WTC11 (cell line): ENCODE measurements at regions not wholly inside any gene's neighbourhood (a gene's known extent, or its start where the extent isn't known, plus 50 kb on each side); places are given as distances from the start of the nearest gene placed in this dataset.

Experiments
- ATAC-seq: fragments of 200-7000 bp; cut with Tn5 transposase; 2 replicates; pipeline ENCODE4 v1.10.0; 2021; ENCODE audit warnings: mild to moderate bottlenecking, moderate library complexity
- CTCF ChIA-PET: fragments of 300-600 bp; sonication (Branson Sonifier 250); formaldehyde crosslinking; loops from one replicate; lab custom pipeline; 2021; ENCODE audit warnings: antibody characterized with exemption; lab: Charles Lee
- POLR2A ChIA-PET: fragments of 350-600 bp; sonication (Branson Sonifier 250); formaldehyde crosslinking; loops from one replicate; lab custom pipeline; 2021; ENCODE audit warnings: antibody characterized with exemption; lab: Charles Lee
- DNase-seq: peaks from one replicate; pipeline ENCODE4 v3.0.0; 2021; ENCODE audit warnings: low spot score
- H3K27ac Mint-ChIP-seq: 2 replicates; pipeline ENCODE4 v1.8.0; 2021; ENCODE audit warnings: mixed read lengths
- H3K27me3 Mint-ChIP-seq: 2 replicates; pipeline ENCODE4 v1.8.0; 2021; ENCODE audit warnings: low read depth, mild to moderate bottlenecking, moderate library complexity, mixed read lengths
- H3K36me3 Mint-ChIP-seq: 2 replicates; pipeline ENCODE4 v1.8.0; 2021; ENCODE audit warnings: mixed read lengths
- H3K4me1 Mint-ChIP-seq: 2 replicates; pipeline ENCODE4 v1.8.0; 2022; ENCODE audit warnings: mixed read lengths
- H3K4me3 Mint-ChIP-seq: 2 replicates; pipeline ENCODE4 v1.8.0; 2021; ENCODE audit warnings: mild to moderate bottlenecking, moderate library complexity, mixed read lengths
- H3K9me3 Mint-ChIP-seq: 2 replicates; pipeline ENCODE4 v1.8.0; 2021; ENCODE audit warnings: mixed read lengths
- AFF4 ChIP-seq: sonication (generic); formaldehyde crosslinking; IDR thresholded peaks from 2 replicates; pipeline ENCODE4 v1.8.1; 2023; ENCODE audit warnings: mild to moderate bottlenecking, missing genetic modification reagents, borderline replicate concordance
- AR ChIP-seq: fragments of 250-450 bp; sonication (Bioruptor Pico); IDR thresholded peaks from 2 replicates; pipeline ENCODE4 v1.9.0; 2021; ENCODE audit warnings: mild to moderate bottlenecking
- ATF2 ChIP-seq: sonication (generic); formaldehyde crosslinking; IDR thresholded peaks from 2 replicates; pipeline ENCODE4 v1.8.1; 2022; ENCODE audit warnings: low read depth, missing genetic modification reagents, borderline replicate concordance
- ATF3 ChIP-seq: sonication (generic); formaldehyde crosslinking; conservative IDR thresholded peaks from 2 replicates; pipeline ENCODE4 v1.8.1; 2022; ENCODE audit warnings: mild to moderate bottlenecking, missing genetic modification reagents
- FOXK1 ChIP-seq: sonication (generic); formaldehyde crosslinking; IDR thresholded peaks from 2 replicates; pipeline ENCODE4 v1.8.0; 2022; ENCODE audit warnings: mild to moderate bottlenecking, moderate library complexity, missing genetic modification reagents
- FOXP1 ChIP-seq: sonication (generic); formaldehyde crosslinking; IDR thresholded peaks from 2 replicates; pipeline ENCODE4 v1.8.0; 2022; ENCODE audit warnings: missing genetic modification reagents, mild to moderate bottlenecking, moderate library complexity, borderline replicate concordance
- JUN ChIP-seq: sonication (generic); formaldehyde crosslinking; IDR thresholded peaks from 2 replicates; pipeline ENCODE4 v1.8.0; 2023; ENCODE audit warnings: mild to moderate bottlenecking, missing genetic modification reagents
- MLX ChIP-seq: sonication (generic); formaldehyde crosslinking; IDR thresholded peaks from 2 replicates; pipeline ENCODE4 v1.8.1; 2023; ENCODE audit warnings: mild to moderate bottlenecking, missing genetic modification reagents, moderate library complexity
- MYBL2 ChIP-seq: sonication (generic); formaldehyde crosslinking; IDR thresholded peaks from 2 replicates; pipeline ENCODE4 v1.8.1; 2023; ENCODE audit warnings: mild to moderate bottlenecking, moderate library complexity, missing genetic modification reagents
- NR1H2 ChIP-seq: sonication (generic); formaldehyde crosslinking; IDR thresholded peaks from 2 replicates; pipeline ENCODE4 v1.9.0; 2021; ENCODE audit warnings: mild to moderate bottlenecking, moderate library complexity, missing genetic modification reagents
- PRRX2 ChIP-seq: fragments of 250-450 bp; sonication (Bioruptor Pico); IDR thresholded peaks from 2 replicates; pipeline ENCODE4 v1.8.0; 2021; ENCODE audit warnings: mild to moderate bottlenecking
- SMAD3 ChIP-seq: sonication (generic); formaldehyde crosslinking; IDR thresholded peaks from 2 replicates; pipeline ENCODE4 v1.8.0; 2022; ENCODE audit warnings: missing genetic modification reagents, mild to moderate bottlenecking, borderline replicate concordance
- SMAD4 ChIP-seq: sonication (generic); formaldehyde crosslinking; IDR thresholded peaks from 2 replicates; pipeline ENCODE4 v1.8.0; 2022; ENCODE audit warnings: mild to moderate bottlenecking, missing genetic modification reagents
- USF1 ChIP-seq: sonication (generic); formaldehyde crosslinking; IDR thresholded peaks from 2 replicates; pipeline ENCODE4 v1.8.0; 2022; ENCODE audit warnings: mild to moderate bottlenecking, missing genetic modification reagents
- USF2 ChIP-seq: sonication (generic); formaldehyde crosslinking; IDR thresholded peaks from 2 replicates; pipeline ENCODE4 v1.8.1; 2023; ENCODE audit warnings: mild to moderate bottlenecking, missing genetic modification reagents, moderate library complexity
- ZBTB21 ChIP-seq: sonication (generic); formaldehyde crosslinking; IDR thresholded peaks from 2 replicates; pipeline ENCODE4 v1.8.1; 2023; ENCODE audit warnings: mild to moderate bottlenecking, missing genetic modification reagents, borderline replicate concordance
- ZNF138 ChIP-seq: sonication (generic); formaldehyde crosslinking; conservative IDR thresholded peaks from 2 replicates; pipeline ENCODE4 v1.8.1; 2022; ENCODE audit warnings: mild to moderate bottlenecking, moderate library complexity, missing genetic modification reagents
- ZNF232 ChIP-seq: sonication (generic); formaldehyde crosslinking; IDR thresholded peaks from 2 replicates; pipeline ENCODE4 v1.8.0; 2022; ENCODE audit warnings: mild to moderate bottlenecking, missing genetic modification reagents
- ZNF263 ChIP-seq: sonication (generic); formaldehyde crosslinking; IDR thresholded peaks from 2 replicates; pipeline ENCODE4 v1.8.1; 2022; ENCODE audit warnings: low read depth, mild to moderate bottlenecking, moderate library complexity, missing genetic modification reagents
- ZNF396 ChIP-seq: fragments of 250-450 bp; sonication (Bioruptor Pico); IDR thresholded peaks from 2 replicates; pipeline ENCODE4 v1.8.0; 2021; ENCODE audit warnings: mild to moderate bottlenecking, moderate library complexity, borderline replicate concordance
- ZNF416 ChIP-seq: fragments of 250-450 bp; sonication (Bioruptor Pico); IDR thresholded peaks from 2 replicates; pipeline ENCODE4 v1.9.0; 2021; ENCODE audit warnings: mild to moderate bottlenecking, inconsistent platforms
- ZNF423 ChIP-seq: fragments of 250-450 bp; sonication (Bioruptor Pico); IDR thresholded peaks from 2 replicates; pipeline ENCODE4 v2.1.2; 2022; ENCODE audit warnings: mild to moderate bottlenecking, moderate library complexity
- ZSCAN18 ChIP-seq: fragments of 250-450 bp; sonication (Bioruptor Pico); IDR thresholded peaks from 2 replicates; pipeline ENCODE4 v2.1.2; 2022; ENCODE audit warnings: mild to moderate bottlenecking, moderate library complexity

GRCh38 chr16:55264949-55265348 is 59.1 kb upstream of the IRX6 start:
- CTCF ChIA-PET: interaction anchor here (1.0 kb wide), 1 partner anchor 230 kb away, joined by 3 read pairs; no protein-coding TSS in a partner anchor
- Mint-ChIP-seq H3K36me3 (no peaks in the 10 kb centered on the region), H3K27ac (no peak overlapping the region), H3K4me3 (no peak overlapping the region), H3K27me3 (peaks cover 5% of the 10 kb centered on the region; the same call in 1 of the 2 replicates), H3K4me1 (peaks cover 2% of the 10 kb centered on the region; the same call in 1 of the 2 replicates), H3K9me3 (0 out of 2 replicates have a peak, but pooled peaks cover 7% of the 10 kb centered on the region)
- ATAC-seq (no peak), DNase-seq (no peak)
- POLR2A ChIA-PET: no interaction called here
- TF ChIP-seq JUN (CRISPR knock-in tag) (no peak), ZSCAN18 (CRISPR knock-in tag) (no peak), FOXP1 (CRISPR knock-in tag) (no peak), ZNF416 (CRISPR knock-in tag) (no peak), FOXK1 (CRISPR knock-in tag) (no peak), NR1H2 (no peak), USF2 (CRISPR knock-in tag) (no peak), USF1 (no peak), ZNF138 (CRISPR knock-in tag) (no peak), ZBTB21 (CRISPR knock-in tag) (no peak), AFF4 (no peak), AR (no peak), ZNF263 (CRISPR knock-in tag) (no peak), ZNF232 (CRISPR knock-in tag) (no peak), SMAD4 (CRISPR knock-in tag) (no peak), ZNF396 (CRISPR knock-in tag) (no peak)

- no peak for ATAC-seq
- CTCF ChIA-PET: interaction anchor here (0.8 to 2.5 kb wide), 2 partner anchors 105 to 230 kb away, joined by 3 to 6 read pairs; no protein-coding TSS in a partner anchor
- no peak for DNase-seq
- no peak overlapping the region for H3K4me3 Mint-ChIP-seq
- peaks cover 2% of the 10 kb centered on the region; the same call in 1 of the 2 replicates for H3K4me1 Mint-ChIP-seq
- H3K36me3 Mint-ChIP-seq: no peaks in the 10 kb centered on the region
- peaks cover 5% of the 10 kb centered on the region; the same call in 1 of the 2 replicates for H3K27me3 Mint-ChIP-seq
- 0 out of 2 replicates have a peak, but pooled peaks cover 7% of the 10 kb centered on the region for H3K9me3 Mint-ChIP-seq
- POLR2A ChIA-PET: no interaction called here
- no peak overlapping the region for H3K27ac Mint-ChIP-seq
- TF ChIP-seq SMAD3: no peak
- no peak for TF ChIP-seq ZNF423
- TF ChIP-seq MLX (CRISPR knock-in tag): no peak
- TF ChIP-seq MYBL2 (CRISPR knock-in tag): no peak
- no peak for TF ChIP-seq ATF2 (CRISPR knock-in tag)
- TF ChIP-seq ATF3 (CRISPR knock-in tag): no peak
- no peak for TF ChIP-seq PRRX2 (CRISPR knock-in tag)
- TF ChIP-seq USF2 (CRISPR knock-in tag): no peak
These were observed 58.1 kb upstream of the IRX6 start for GRCh38 chr16:55265926-55266325.
